NCI-H345 treated with DMSO at 0.1 percent for 48 hours (cell line): ENCODE measurements at regions not wholly inside any gene's neighbourhood (a gene's known extent, or its start where the extent isn't known, plus 50 kb on each side); places are given as distances from the start of the nearest gene placed in this dataset.

ENCODE experiments used
- DNase-seq: peaks from one replicate; lab custom pipeline; 2025; ENCODE audit not compliant: unreplicated experiment; lab: John Stamatoyannopoulos, UW

DNA sequence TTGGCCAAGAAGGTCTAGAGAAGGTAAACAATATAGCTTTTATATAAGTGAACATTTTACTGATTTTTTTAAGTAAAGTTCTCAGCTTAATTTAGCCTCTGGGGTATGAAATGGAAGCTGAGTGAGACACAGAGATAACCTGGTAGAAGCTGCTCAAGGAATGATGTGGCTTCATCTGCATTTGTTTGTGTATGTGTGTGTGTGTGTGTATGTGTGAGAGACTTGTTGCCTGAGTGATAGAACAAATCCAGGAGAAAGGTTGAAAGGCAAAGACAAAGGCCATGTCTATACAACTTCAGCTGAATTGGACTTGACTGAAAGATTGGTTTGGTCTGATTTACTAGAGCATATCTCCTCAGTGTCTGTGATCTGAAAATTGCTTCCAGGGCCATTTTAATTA, 63.6 kb downstream of the PCDH7 start:
- DNase-seq = no peak

DNA sequence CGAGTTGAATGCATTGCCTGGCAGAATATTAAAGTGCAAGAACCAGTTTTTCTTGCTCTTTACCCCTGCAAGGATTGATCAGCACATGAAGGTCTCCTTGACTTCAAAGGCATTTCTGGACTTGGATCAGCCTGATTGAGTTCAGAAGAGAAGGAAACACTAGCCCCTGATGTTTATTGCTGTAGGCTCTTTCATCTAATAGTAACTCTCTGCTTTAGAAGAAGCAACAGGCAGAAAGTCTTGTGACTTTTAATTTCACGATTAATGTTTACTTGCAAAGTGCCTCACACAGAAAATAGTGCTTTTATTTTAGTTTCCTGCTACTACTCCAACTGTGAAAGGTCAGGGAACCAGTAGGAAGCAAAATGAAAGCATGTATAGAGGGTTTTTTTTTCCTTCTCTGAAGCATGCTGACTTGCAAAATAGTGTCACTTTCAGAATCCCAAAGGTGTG, 69.1 kb downstream of the PCDH7 start:
- DNase-seq = no peak

DNA sequence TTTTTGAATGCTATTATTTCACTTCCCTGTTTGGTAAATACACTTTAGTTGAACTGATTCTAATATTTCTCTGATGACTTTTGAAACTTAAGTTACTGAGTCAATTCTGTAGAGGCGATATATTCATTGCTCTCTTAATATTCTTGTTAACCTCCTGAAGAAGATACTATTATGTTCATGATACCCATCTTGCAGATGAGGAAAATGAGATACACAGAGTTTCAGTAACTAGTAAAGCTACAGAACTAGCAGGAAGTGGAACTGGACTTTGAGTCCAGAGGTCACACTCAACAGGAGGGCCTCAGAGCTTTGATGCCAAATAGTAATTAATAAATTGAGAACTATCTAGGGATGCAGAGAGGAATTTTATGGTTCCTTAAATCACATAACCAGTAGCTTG, 70.0 kb downstream of the PCDH7 start:
- DNase-seq = no peak

GRCh38 chr4:30790998-30791397, 70.8 kb downstream of the PCDH7 start:
- no peak for DNase-seq

- no peak for DNase-seq
Measured at GRCh38 chr4:30792601-30793000, 72.4 kb downstream of the PCDH7 start.

DNA sequence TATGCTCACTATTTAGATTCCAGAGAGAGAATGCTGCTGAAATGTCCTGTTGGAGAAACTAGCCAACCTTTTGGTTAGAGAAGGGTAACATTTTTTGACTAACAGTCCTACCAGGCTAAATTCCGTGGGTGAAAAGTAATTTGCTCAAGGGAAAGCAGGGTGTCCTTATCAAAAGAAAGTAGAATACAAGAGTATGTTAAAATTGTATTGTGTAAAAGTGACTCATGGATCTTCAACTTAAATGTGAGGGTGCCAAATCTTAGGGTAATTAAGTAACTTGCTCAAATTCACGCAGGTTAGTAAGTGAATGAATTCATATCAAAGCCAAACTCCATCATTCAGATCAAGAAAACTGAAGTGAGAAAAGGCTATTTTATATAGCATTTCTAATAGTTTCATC, 81.7 kb downstream of the PCDH7 start:
- no peak for DNase-seq

GRCh38 chr4:30802622-30803323, 82.6 kb downstream of the PCDH7 start:
- no peak for DNase-seq

- DNase-seq = no peak
Measured at GRCh38 chr4:30808276-30808675, 88.1 kb downstream of the PCDH7 start.

DNA sequence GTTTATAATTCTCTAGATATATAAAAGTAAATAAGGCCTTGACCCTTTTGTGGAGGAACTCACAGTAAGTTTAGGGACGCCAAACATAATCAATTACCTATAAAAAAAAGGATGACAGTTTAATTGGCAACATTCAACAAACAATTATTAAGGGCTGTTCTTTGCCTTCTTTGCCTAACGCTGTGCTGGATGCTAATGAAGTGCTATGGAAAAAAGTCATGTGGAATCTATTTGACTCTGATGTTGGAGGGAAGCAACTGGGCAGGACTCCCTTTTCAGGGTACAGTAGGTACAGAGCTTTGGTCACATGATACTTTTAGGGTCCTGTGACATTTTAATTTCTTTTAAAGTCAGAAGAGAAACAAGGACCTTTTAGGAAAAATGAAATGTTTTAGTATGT, 91.1 kb downstream of the PCDH7 start:
- no peak for DNase-seq

GRCh38 chr4:30815685-30816084, 95.5 kb downstream of the PCDH7 start:
- no peak for DNase-seq

GRCh38 chr4:30817447-30817846, 97.3 kb downstream of the PCDH7 start:
- no peak for DNase-seq

- no peak for DNase-seq
Measured at GRCh38 chr4:30818541-30818940, 98.4 kb downstream of the PCDH7 start.

DNA sequence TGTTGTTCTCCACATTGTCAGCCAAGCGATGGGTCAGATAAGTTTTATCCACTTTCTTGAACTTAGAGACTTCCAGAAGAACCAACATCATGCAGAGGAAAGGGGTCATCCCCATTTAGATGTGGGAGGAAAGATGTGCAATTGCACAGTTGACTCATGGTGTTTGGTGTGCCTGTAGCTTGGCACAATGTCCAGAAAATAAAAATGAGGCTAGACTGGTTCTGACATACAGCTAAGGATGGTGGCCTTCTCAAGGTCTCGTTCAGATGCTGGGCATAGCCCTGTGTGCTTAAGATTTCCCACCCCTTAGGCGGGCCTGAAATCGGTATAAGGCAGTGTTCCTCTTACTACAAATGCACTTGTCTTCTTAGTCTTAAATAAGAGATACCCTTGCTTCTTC, 101.1 kb downstream of the PCDH7 start:
- no peak for DNase-seq

DNA sequence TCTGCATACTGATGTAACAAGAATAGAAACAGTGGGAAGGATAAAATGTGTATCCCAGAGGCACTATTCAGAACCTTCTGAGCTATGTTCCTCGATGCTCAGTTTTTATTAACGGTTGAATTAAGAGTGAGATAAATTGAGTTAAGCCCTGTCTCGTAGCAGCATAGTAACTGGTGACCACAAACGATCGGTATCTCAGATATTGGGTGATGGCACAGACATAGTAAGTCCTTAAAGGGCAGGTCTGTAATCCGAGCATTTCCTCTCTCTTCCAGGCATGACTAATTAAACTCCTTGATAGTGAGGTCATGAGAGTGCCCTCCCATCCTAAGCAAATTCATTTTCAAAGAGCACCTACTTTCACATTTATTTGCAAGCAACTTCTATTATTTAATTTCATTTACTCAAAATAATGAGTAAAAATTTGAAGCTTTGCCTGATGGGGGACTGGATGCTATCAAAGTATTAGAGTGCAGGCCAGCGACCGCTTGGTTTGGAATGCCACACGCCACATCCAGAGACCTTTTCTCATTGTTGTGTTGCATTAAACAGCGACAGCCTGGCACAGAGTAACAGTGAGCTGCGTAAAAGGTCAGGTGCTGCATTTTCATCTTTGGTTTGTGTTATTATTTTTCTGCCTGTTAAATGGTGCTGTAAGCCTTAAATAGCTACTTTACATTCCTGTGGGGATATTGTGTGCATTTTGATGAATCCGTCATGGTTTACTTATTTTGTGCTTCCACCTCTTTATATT, 101.9 kb downstream of the PCDH7 start:
- DNase-seq = no peak

DNA sequence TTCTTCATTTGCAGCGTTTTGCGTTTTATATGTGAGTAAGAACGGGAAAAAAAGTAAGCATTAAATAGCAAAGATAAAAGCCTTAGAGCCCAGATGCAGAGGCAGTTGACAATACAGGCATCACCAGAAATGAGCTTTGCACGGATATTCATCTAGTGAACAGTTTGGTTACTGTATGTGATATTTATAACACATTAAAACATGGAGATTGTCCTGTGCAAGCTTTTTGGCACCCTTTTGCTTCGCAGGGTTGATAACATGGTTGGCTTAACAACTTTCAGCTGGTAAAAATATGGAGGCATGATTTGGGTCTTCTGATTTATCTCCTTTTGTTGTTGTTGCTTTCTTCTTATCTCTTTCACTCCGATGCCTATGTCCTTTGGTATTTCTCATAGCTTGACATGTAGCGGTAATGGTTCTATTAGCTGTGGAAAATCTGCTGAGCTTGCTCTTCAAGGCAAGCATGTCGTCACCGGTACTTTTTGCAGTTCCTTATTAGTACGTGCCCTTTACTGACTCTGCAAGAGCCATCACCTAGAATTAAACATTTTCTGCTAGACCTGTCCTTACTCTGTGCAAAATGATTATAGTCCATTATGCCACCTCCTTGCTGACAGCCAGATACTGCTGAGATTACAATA, 102.9 kb downstream of the PCDH7 start:
- no peak for DNase-seq

- no peak for DNase-seq
Measured at GRCh38 chr4:30825008-30825770, 105.0 kb downstream of the PCDH7 start.

GRCh38 chr4:30828264-30828926, 108.2 kb downstream of the PCDH7 start:
- no peak for DNase-seq

DNA sequence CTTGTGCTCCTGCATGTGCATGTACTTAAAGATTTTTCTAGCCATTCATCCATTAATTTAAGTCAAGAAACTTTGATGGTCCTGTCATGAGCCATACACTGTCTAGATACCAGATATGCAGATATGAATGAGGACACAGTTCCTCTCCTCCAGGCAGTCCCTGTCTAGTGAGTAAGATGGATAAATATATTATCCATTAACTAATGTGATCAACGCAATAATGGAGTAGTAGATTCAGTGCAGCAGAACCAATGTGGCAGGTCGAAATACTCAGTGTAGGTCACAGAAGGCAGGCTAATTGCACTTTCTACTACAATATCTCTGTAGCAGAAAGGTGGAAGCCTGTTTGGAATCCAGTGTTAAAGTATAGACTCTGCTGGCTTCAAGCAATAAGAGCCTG, 112.5 kb downstream of the PCDH7 start:
- DNase-seq = no peak

GRCh38 chr4:30833206-30833605, 113.0 kb downstream of the PCDH7 start:
- DNase-seq = no peak

- no peak for DNase-seq
Measured at GRCh38 chr4:30835044-30835443, 114.9 kb downstream of the PCDH7 start.

DNA sequence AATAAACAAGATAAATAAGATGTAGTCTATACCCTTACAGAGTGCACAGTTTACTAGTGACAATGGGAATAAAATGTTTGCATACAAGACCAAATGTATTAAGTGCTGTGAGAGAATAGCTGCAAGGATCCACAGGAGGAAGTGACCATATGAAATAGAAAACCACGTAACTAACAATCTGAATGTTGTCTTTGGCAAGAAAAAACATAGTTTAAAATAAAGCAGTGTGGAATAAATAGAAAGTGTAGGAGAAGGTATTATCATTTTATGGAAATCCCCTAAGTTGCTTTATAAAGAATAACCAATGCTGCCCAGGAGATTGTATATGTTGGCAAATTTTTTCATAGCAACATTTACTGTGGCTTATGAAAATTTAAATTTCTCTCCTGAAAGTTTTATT, 116.1 kb downstream of the PCDH7 start:
- DNase-seq = no peak
